Stimulated activated CD8-positive, alpha-beta memory T cell treated with anti-CD3 and anti-CD28 coated beads, Interleukin-15, amount 100 ng/mL, for 1 hour (primary cell): ENCODE measurements at regions not wholly inside any gene's neighbourhood (a gene's known extent, or its start where the extent isn't known, plus 50 kb on each side); places are given as distances from the start of the nearest gene placed in this dataset.

Experiments
- DNase-seq: peaks from one replicate; pipeline ENCODE4 v3.0.0-alpha.2; 2020; ENCODE audit warnings: low read depth

DNA sequence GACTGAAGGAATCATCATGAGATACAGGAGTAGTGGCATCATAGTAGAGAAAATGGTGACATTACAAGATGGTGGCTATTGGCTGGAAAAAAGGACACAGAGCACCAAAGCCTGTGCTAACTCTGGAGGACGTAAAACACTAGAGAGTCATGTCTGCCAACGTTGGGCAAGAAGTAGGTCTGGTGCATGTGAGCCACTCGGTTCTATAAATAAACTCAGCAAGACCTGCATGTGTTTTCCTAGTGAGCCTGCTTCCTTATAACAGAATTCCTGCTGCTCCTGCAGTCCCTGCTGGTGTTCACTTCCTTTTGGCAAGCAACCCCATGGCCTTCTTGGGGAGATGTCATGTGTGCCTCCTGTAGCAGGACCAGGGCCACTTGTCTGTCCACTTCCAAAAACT lies 325.2 kb downstream of the OSR1 start:
- DNase-seq = no peak

DNA sequence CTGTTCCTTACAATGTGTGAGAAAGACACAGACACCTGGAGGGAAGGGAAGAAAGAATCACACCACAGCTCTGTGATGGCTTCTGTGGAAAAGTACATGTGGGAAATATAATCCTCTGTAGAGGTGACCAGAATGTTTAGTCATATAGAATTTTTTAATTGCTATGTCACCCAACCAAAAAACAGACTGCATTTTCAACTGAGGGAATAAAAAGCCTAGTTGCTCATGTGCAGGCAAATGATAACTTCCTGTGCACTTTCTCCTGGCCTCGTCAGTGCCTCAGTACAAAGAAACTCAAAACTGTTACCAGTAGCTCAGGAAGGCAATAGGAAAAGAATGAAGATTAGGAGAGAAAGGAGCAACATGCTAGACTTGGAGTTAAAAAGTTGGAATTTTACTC lies 326.8 kb downstream of the OSR1 start:
- no peak for DNase-seq

DNA sequence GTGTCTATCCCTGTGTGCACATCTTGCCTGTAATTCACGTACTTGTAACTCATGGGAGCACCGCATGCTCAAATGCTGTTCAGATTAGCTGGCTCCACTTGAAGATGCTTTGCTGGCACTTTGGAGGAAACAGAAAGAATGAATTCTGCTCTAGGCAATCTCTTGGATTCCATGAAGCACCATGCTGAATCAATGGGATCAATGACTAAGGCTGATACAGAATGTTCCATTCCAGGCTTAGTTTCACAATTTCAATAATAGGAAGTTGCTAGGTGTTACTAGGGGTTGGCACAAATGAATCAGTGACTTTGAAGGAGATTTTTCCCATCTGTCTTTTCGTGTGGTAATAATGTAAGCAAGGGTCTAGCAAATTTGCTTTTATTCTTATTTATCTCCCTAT lies 328.8 kb downstream of the OSR1 start:
- DNase-seq = no peak

DNA sequence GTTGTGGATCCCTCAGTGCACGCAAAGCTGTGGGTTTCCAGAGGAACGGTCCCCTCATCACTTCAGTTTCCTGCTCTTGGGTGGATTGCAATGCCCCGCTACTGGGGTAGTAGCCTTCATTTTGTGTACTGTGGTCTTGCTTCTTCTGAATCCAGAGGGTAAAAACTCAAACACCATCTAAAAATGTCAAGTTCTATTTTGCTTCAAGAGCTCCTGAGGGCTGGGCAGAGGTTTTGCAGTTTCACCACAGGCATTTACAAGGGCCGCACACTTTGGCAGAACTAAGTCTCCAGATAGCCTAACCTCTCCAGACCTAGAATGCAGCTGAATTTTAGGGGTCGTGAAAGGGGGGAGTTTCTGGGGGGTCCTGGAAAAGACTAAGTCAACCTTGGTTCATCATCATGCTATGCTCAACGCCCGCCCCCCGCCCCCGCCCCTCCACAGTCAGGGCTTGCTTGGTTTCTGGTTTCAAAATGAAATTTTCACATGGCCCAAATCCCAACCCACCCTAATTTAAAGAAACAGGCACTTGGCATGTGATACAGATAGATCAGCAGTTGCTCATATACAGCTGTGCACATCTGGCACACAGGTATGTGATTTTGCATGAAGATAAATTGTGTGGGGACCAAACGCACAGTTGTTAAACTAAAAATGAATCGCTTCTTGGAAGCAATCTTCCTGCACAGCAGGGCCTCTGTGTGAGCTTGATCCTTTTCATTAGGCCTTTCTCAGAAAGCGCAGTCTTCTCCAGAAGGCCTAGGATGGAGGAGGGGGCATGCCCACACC lies 329.6 kb downstream of the OSR1 start:
- DNase-seq = no peak

DNA sequence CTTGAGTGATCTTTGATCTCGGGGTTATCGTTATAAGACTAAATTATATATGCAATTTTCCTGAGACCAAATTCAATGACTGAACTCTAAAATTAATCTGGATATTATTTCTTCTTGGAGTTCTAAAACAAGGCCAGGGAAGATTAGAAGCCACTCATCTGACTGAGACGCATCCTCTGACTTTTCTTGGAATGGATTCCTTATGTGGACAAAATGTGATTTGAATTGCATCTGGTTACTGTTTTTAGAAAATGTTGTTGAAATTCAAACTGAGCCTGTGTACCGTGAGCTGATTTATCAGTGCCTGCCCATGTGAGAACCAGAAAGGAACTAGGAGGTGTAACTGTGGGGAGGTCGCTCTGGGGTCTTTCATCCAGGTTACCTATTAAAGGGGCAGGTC lies 330.8 kb downstream of the OSR1 start:
- DNase-seq = no peak

DNA sequence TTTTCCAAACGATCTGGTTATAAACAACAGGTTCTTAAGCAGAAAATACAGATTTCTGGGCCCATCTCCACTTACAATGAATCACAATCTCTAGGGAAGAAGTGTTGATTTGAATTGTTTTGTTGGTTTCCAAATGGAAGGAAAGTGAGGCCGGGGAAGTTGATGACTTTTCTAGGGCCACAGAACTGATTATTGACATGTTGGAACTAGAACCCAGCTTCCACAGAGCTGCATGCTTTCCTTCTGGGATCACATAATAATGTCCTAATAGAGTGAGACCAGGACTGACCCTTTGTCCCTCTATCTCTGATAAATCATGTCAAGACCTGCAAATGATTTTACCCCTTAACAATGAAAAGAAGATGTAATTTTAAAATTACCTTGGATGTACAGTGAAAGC lies 332.2 kb downstream of the OSR1 start:
- DNase-seq = no peak

DNA sequence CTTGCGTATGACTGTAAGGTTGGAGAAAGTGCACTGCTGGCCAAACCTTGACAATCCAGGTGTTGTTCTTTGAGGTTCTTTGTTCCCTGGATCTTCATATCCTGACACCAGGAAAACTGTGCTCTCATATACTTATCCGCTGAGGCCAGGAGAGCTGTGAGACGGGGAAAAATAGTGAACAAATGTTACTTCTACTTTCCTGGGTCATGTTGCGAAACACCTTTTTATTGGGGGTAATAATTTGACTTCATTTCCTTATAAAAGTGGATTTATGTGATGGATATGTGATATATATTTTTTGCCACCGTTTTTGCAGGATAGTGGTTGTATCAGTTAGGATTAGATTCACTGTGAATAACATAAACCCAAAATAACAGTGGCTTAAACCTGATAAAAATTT lies 336.1 kb downstream of the OSR1 start:
- no peak for DNase-seq

DNA sequence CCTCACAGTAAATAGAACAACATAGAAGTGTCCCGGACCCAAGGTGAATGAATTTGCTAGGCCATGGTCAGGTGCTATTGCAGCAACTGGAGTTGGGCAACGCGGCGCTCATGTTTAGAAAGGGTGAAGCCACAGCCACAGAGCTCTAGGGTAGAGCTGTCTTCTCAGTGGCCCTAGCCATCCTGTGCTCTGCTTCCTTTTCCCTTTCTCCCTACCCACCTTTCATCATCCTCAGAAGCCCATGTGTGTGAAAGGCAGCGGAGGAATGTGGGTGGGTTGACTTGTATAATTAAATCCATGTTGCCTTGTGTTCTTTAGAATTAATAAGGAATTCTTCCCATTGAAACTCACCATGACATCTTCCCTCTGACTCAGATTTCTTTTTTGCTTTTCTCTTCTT lies 336.7 kb downstream of the OSR1 start:
- DNase-seq = no peak

DNA sequence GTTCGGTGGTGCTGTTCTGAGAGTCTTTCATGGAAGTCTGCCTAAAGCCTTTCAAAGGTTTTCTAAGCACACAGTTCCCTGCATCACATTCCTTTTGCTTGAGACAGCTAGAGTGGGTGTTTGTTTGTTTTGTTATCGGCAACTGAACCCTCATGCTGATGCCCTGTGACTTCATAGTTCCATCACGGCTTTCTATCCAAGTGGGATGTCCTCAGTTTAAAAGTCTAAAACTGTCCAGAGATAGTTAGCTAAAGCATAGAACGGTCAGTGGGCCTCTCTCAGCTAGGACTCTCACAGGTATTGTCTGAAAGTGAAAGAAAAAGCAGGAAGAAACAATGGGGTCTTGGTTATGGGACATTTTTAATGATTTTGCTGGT lies 337.3 kb downstream of the OSR1 start:
- DNase-seq = no peak

DNA sequence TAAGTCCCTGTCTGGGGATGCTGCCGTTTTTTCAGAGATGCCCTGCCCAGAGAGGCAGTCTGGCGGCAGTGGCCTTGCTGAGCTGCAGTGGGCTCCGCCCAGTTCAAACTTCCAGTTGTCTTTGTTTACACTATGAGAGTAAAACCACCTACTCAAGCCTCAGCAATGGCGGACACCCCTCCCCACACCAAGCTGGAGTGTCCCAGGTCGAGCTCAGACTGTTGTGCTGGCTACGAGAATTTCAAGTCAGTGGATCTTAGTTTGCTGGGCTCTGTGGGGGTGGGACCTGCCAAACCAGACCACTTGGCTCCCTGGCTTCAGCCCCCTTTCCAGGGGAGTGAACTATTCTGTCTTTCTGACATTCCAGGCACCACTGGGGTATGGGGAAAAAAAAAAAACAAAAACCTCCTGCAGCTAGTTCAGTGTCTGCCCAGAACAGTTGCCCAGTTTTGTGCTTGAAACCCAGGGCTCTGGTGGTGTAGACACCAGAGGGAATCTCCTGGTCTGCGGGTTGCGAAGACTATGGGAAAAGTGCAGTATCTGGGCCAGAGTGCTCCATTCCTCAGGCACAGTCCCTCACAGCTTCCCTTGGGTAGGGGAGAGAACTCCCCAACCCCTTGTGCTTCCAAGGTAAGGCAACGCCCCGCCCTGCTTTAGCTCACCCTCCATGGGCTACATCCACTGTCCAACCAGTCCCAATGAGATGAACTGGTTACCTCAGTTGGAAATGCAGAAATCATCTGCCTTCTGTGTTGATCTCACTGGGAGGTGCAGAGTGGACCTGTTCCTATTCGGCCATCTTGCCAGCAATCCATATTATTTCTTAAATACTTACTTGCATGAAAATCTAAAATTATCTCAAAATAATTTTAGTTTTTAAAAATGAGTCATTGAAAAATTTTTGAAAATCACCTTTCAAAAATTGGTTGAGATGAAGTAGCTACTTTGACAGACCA lies 338.0 kb downstream of the OSR1 start:
- DNase-seq = no peak

DNA sequence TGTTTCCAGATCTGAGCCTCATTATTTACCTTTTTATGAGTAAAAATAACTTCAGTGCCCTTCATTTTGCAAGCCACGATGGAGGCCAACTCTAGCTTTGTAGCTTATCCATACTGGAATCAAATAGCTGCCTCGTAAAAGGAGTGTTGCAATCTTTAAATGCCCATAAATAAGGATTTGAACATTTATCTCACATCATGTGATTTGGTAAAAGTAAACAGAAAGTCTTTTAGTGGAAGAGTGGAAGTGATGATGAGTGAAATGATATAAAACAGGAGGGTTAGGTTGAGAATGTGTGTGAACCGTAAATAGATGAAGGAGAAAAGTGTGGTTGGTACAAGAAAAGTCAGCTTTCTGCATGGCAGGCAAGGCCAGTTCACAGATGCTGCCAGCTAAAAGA lies 348.9 kb downstream of the OSR1 start:
- no peak for DNase-seq

DNA sequence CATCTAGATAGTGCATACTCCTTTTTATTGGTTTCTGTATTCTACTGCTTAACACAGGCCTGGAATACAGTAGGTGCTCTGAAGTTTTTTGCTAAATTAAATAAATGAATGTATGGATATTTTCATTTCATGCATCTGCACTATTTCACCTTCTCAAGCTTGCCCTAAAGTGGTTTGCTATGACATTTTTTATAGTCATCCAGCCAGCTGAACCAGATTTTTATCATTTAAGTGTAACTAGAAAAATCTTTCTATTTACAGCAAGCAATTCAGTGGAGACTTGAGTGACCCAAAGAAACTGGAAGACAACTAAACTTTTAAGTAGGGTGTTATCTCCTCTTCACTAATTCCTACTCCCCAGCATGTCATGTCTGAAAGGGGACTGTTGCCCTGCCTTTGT lies 354.9 kb downstream of the OSR1 start:
- no peak for DNase-seq

DNA sequence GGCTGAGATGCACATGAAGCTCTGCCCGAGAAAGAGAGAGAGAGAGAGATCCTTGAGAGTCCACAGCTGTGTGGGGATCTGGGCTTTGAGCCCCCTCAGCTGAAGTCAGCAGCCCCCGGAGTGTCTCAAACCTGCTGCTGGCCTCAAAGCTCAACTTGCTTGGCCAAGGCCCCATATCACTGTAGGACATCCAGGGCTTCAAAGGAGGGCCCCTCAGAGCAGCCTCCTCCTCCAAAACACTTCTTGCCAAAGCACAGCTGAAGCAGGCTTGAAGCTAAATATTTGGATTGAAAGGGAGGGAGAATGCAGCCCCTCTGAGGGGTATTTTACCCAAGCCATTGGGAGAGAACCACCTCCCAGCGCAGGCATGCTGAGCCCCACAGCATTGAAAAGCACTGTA lies 357.6 kb downstream of the OSR1 start:
- no peak for DNase-seq

DNA sequence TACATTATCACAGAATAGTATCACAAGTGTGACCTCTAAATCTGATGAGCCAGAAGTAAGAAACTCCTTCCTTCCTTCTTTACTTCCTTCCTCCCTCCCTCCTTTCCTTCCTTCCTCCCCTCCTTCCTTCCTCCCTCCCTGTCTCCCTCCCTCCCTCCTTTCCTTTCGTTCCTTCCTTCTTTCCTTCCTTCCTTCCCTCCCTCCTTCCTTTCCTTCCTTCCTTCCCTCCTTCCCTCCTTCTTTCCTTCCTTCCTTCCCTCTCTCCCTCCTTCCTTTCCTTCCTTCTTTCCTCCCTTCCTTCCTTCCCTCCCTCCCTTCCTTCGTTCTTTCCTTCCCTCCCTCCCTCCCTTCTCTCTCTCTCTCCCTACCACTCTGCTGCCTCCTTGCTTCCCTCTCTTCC lies 359.2 kb downstream of the OSR1 start:
- no peak for DNase-seq

DNA sequence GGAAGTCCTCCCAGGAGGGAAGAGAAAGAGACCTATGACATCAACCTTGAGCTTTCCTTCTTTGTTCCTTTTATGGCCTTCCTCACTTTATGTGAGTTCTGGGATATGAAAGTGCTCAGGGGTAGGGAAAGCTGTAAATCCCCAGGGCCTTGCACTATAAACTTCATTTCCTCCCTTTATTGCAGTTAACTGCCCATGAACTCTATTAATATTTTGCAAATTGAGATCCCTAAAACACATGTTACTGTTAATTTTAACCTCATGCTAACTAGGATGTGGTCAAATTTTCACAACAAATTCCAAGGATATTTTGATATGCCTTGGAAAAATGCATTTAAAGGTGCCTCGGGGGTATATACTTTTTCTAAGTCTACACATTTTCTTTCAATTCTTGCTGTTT lies 359.9 kb downstream of the OSR1 start:
- no peak for DNase-seq

DNA sequence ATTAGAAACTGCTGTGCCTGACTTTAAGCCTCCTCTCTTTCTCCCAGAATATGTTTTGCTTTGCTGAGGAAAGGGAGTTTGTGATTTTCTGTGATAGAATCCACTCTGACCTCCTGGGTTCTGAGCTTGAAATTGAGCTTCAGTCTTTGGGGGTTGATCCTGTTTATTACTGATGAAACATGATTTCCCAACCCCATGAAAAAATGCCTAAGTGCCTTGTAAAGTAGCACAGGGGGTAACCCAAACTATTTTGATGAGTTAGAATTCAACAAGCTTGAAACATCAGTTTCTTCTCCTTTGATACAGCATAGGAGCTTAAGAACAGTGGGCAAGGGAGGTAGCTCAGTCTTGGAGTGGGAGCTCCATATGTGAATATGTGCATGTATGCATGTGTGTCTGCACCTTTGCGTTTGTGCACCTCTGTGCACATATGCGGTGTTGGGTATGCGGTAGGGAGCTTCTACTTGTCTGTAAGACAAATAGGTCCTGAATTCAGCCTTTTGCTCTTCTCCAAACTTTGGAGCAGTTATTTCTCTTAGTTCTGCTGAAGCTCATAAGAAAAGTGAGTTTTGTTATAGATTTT lies 364.6 kb downstream of the OSR1 start:
- DNase-seq = no peak

DNA sequence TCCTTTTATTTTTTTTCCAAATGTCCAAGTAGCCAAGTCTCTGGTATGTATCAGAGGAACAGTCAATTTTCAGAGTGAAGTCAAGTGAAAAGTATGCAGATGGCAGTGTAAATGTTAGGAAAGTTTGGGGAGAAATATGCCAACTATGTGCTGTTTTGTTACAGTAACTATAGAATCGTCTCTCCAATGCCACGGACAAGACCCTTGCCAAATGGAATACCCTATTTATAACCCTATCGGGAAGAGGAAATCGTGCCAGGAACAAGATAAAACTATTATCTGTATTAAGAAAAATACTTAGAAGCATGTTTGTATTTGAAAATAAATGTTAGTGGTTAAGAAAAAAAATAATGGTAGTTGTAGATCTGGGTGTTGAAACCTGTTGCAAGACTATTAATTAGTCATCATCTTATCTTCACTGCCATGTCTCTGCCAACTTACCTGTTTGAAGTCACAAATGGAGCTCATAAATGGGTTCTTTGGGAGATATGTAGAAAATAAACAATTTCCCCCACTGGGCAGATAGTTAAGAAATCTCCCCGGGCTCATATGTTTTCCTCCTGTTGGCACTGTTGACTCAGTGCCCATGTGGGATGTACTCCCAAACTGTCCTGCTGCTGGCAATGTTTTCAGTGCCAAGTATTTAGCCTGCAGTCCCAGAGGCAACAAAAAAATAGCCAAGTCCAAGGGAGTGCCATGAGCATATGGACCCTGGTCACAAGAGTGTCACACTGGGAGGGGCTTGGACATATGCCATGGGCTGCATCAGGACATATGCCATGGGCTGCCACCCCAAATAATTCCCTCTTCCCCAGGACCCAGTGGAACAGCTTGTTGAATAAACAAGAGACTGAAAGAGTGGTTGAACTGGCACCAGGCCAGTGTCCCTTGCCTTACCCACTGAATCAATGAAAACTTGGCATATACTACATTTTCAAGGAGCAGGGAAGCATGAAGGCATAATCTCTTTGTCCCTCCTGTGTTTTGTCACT lies 366.9 kb downstream of the OSR1 start:
- DNase-seq = no peak

DNA sequence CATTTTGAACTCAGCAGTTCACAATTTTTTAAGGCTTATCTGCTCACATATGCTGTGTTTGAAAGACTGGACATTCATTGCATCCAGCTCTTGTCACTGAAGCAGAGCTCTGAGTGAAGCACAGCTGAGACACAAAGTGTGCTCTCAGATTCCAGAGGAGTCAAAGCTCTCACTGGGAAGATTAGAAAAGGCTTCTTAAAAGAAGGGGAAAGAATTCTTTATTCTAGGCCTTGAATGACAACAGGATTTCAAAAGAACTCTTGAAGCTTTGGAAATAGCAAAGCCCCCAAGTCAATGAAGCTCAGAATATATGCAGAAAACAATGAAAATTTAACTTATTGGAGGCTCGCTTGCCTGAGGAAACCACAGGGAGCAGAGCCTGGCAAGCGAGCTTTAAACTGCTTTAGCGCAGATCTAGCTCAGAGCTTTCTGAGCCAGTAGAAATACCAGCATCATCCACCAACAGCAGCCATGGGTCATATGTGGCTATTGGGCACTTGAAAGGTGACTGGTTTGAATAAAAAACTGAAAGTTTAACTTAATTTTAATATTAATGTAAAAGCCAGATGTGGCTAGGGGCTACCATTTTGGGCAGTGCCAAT lies 369.7 kb downstream of the OSR1 start:
- DNase-seq = no peak

DNA sequence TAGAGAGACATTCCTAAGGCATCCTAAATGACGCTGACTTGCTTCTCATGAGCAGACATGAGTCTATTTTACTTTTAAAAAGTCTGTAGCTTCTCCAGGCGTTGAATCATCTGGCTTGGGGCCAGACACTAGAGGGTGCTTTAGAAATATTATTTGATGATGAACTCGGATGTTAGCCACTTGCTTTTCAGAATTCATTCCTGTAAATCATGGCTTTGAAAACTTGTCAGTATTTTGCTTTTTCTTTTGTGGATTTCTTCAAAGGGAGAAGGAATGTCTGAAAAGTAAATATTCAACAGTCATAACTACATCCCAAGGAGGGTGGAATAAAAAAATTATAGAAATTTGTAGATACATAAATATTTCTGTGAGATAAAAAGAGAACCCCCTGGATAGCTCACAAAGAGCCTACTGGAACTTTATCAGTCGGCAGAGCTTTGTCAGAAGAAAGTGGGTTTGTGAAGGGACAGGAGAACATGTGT lies 370.8 kb downstream of the OSR1 start:
- no peak for DNase-seq

DNA sequence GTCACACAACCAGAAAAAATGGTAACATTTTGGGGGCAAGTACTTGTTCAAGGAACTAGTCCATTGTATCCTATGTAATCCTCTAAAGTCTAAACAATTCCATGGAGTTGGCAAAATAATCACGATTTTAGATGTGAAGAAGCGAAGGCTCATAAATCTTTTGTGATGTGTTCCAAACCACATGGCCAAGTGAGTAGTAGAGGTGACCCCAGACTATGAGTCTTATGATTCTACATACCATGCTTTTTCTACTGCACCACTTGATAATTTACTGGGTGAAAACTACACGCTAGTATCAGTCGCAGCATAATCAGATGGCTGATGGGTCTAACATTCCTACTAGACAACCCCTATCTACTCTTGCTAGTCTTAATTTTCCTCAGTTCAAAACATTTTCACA lies 371.4 kb downstream of the OSR1 start:
- no peak for DNase-seq

DNA sequence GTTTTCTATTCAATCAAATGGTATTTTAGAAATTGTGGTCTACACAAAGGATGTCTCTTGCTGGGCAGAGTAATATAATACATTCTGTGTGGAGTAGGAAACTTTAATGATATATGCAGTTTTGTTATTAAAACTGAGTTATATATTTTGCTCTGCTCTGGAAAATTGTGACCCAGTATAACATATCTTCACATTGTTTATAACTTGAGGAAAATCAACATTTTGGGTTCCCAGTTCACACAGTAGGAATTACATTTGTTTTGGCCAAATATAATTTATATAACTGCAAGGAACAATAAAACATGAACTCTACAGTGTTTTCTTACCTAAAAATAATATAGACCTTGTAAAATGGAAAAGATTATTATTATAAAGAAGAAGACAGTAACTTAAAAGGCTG lies 372.4 kb downstream of the OSR1 start:
- no peak for DNase-seq
